PC-9 (cell line): ENCODE measurements at regions not wholly inside any gene's neighbourhood (a gene's known extent, or its start where the extent isn't known, plus 50 kb on each side); places are given as distances from the start of the nearest gene placed in this dataset.
A peak's percentile ranks its signal among the peaks of the same experiment; 100 is the strongest.

Experiments
- BruUV-seq: library from RNA; stranded (reverse); fragments of 400-500 nt; replicated peaks from 2 replicates; lab custom pipeline; 2021; lab: Mats Ljungman, UMichigan
- CTCF ChIA-PET: fragments of 300-600 bp; sonication (Branson Sonifier 250); formaldehyde crosslinking; loops from one replicate; lab custom pipeline; 2022; ENCODE audit warnings: antibody characterized with exemption; lab: Charles Lee
- POLR2A ChIA-PET: fragments of 300-600 bp; sonication (Branson Sonifier 250); formaldehyde crosslinking; loops from one replicate; lab custom pipeline; 2022; ENCODE audit warnings: antibody characterized with exemption; ENCODE audit not compliant: unreplicated experiment; lab: Charles Lee
- DNase-seq, 2 experiments: peaks; one replicate each; pipeline versions ENCODE4 v3.0.0 to v3.0.0-alpha.2; 2015 to 2022; ENCODE audit warnings: mixed read lengths in 1 of 2
- H2AFZ ChIP-seq: fragments of 200-600 bp; sonication (generic); 2 replicates; pipeline ENCODE4 v1.8.1; 2017; ENCODE audit warnings: antibody characterized with exemption
- H3F3A ChIP-seq: fragments of 200-600 bp; sonication (generic); 2 replicates; pipeline ENCODE4 v1.8.1; 2017; ENCODE audit warnings: antibody characterized with exemption, mild to moderate bottlenecking, low read depth; ENCODE audit not compliant: insufficient read depth
- H3K27ac ChIP-seq: fragments of 200-600 bp; sonication (generic); 2 replicates; pipeline ENCODE4 v1.6.1; 2016; ENCODE audit warnings: mixed run types
- H3K27me3 ChIP-seq: fragments of 200-600 bp; sonication (generic); 2 replicates; pipeline ENCODE4 v1.6.1; 2016; ENCODE audit warnings: low read depth, mixed run types; ENCODE audit not compliant: insufficient read depth
- H3K36me3 ChIP-seq: fragments of 200-600 bp; sonication (generic); 2 replicates; pipeline ENCODE4 v1.6.1; 2016; ENCODE audit warnings: low read depth, mixed run types
- H3K4me1 ChIP-seq: fragments of 200-600 bp; sonication (generic); replicated peaks from 2 replicates; pipeline ENCODE4 v1.6.1; 2016; ENCODE audit warnings: mixed run types; ENCODE audit not compliant: insufficient read depth
- H3K4me2 ChIP-seq: fragments of 200-600 bp; sonication (generic); 2 replicates; pipeline ENCODE4 v1.6.1; 2017; ENCODE audit warnings: mixed run types
- H3K4me3 ChIP-seq: fragments of 200-600 bp; sonication (generic); 2 replicates; pipeline ENCODE4 v1.6.1; 2016; ENCODE audit warnings: mixed run types
- H3K79me2 ChIP-seq: fragments of 200-600 bp; sonication (generic); 2 replicates; pipeline ENCODE4 v1.6.1; 2017; ENCODE audit warnings: low read depth, mixed run types
- H3K9me2 ChIP-seq: fragments of 200-600 bp; sonication (generic); 2 replicates; pipeline ENCODE4 v1.8.1; 2017; ENCODE audit warnings: mild to moderate bottlenecking; ENCODE audit not compliant: insufficient read depth
- H3K9me3 ChIP-seq: fragments of 200-600 bp; sonication (generic); 2 replicates; pipeline ENCODE4 v1.8.1; 2016; ENCODE audit warnings: low read depth; ENCODE audit not compliant: insufficient read depth
- H4K20me1 ChIP-seq: fragments of 200-600 bp; sonication (generic); 2 replicates; pipeline ENCODE4 v1.8.1; 2017; ENCODE audit not compliant: insufficient read depth
- EZH2 ChIP-seq: fragments of 200-600 bp; sonication (generic); IDR thresholded peaks from 2 replicates; pipeline ENCODE4 v1.8.0; 2017; ENCODE audit warnings: antibody characterized with exemption, low read depth
- intact Hi-C: fragments of 100-400 bp; cut with micrococcal nuclease; formaldehyde crosslinking; loops from one replicate; pipeline ENCODE4 v1.10.0; 2022; ENCODE audit not compliant: unreplicated experiment
- TF ChIP-seq, protein P1 (sequence below): fragments of 200-600 bp; sonication (generic); conservative IDR thresholded peaks from 2 replicates; pipeline ENCODE4 v1.6.1; 2017; ENCODE audit warnings: mixed run types, antibody characterized with exemption, mild to moderate bottlenecking, moderate library complexity

DNA sequence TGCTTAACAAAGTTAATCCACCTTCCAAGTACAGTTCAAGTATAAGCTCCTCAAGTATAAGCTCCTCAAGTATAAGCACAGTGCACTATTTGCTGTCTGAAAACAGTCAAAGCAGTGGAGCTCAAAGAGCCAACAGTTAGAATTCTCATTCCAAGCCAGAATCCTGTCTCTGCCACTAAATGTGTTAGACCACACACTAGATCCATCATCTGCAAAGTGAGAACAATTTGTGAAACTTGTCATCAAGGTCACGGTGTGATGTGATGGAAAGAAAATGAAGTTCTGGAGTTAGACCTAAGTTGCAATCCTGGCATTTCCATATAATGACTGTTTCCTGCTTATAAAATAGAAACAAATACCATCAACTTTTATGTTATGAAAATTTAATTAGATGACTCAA is 602.5 kb downstream of the TNS3 start:
- no peak for DNase-seq
- intact Hi-C loops = no loop called here
- Histone ChIP-seq H3K4me2 (no peak overlapping the region), H3F3A (no peaks in the 10 kb centered on the region), H3K9me3 (no peaks in the 10 kb centered on the region), H3K79me2 (no peaks in the 10 kb centered on the region), H3K9me2 (no peaks in the 10 kb centered on the region), H2AFZ (no peak overlapping the region), H3K27me3 (no peaks in the 10 kb centered on the region), H4K20me1 (no peaks in the 10 kb centered on the region), H3K4me1 (no peaks in the 10 kb centered on the region), H3K27ac (no peak overlapping the region), H3K36me3 (no peaks in the 10 kb centered on the region), H3K4me3 (no peak overlapping the region)
- BruUV-seq = no TSS peak
- TF ChIP-seq, protein P1, sequence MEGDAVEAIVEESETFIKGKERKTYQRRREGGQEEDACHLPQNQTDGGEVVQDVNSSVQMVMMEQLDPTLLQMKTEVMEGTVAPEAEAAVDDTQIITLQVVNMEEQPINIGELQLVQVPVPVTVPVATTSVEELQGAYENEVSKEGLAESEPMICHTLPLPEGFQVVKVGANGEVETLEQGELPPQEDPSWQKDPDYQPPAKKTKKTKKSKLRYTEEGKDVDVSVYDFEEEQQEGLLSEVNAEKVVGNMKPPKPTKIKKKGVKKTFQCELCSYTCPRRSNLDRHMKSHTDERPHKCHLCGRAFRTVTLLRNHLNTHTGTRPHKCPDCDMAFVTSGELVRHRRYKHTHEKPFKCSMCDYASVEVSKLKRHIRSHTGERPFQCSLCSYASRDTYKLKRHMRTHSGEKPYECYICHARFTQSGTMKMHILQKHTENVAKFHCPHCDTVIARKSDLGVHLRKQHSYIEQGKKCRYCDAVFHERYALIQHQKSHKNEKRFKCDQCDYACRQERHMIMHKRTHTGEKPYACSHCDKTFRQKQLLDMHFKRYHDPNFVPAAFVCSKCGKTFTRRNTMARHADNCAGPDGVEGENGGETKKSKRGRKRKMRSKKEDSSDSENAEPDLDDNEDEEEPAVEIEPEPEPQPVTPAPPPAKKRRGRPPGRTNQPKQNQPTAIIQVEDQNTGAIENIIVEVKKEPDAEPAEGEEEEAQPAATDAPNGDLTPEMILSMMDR = no peak
- TF ChIP-seq EZH2 = no peak
- ChIA-PET CTCF (no interaction called here), POLR2A (no interaction called here)

- no peak overlapping the region for H3K4me2 ChIP-seq
- no peak overlapping the region for H3K27ac ChIP-seq
- no peaks in the 10 kb centered on the region for H3K79me2 ChIP-seq
- H3K27me3 ChIP-seq = no peaks in the 10 kb centered on the region
- intact Hi-C loops = no loop called here
- TF ChIP-seq EZH2 = no peak
- peaks cover 8% of the 10 kb centered on the region; the same call in 1 of the 2 replicates for H3K4me1 ChIP-seq
- no TSS peak for BruUV-seq
- 0 out of 2 replicates have a peak, but pooled peaks cover 6% of the 10 kb centered on the region for H3K9me3 ChIP-seq
- no peaks in the 10 kb centered on the region for H4K20me1 ChIP-seq
- CTCF ChIA-PET = no interaction called here
- POLR2A ChIA-PET = no interaction called here
- H3K9me2 ChIP-seq = no peaks in the 10 kb centered on the region
- H3F3A ChIP-seq = no peaks in the 10 kb centered on the region
- H2AFZ ChIP-seq = peak overlapping the region; percentile 53
- H3K36me3 ChIP-seq = no peaks in the 10 kb centered on the region
- no peak for DNase-seq
- no peak overlapping the region for H3K4me3 ChIP-seq
Observed at GRCh38 chr7:46975493-46975892, 606.4 kb downstream of the TNS3 start.

DNA sequence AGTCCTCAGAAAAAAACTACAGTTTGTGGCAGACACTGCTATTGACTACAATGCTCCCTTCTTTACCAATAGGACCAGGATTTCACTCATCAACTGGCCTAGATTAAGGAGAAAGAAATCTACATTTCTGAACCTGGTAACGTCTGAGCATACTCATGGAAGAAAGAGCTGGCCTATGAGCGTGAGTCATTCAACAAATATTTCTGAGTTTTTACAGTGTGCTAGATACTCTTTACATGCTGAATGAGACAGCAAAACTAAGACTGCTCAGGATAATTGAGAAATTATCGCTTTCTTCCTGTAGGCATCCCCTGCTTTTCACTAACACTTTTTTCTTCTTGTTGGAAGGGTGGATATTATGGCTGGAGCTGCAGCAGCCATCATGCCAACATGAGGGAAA is 609.7 kb downstream of the TNS3 start:
- H3K4me1 ChIP-seq = peaks cover 24% of the 10 kb centered on the region
- ChIA-PET CTCF (interaction anchor here (0.6 kb wide), 2 partner anchors 11 to 381 kb away, joined by 4 to 6 read pairs; no protein-coding TSS in a partner anchor), POLR2A (interaction anchor here (0.5 to 0.6 kb wide), 3 partner anchors 64 to 956 kb away, joined by 3 to 18 read pairs (median 8); no protein-coding TSS in a partner anchor)
- no peaks in the 10 kb centered on the region for H3K79me2 ChIP-seq
- peak overlapping the region; percentile 50 for H3K27ac ChIP-seq
- H2AFZ ChIP-seq = peak overlapping the region; percentile 31
- H3K4me2 ChIP-seq = no peak overlapping the region; the same call in 1 of the 2 replicates
- no peak for TF ChIP-seq EZH2
- TF ChIP-seq, protein P1 = no peak
- peaks cover 12% of the 10 kb centered on the region; the same call in 1 of the 2 replicates for H3K9me3 ChIP-seq
- DNase-seq = peak; percentile 24 to 79
- BruUV-seq = no TSS peak
- H3F3A ChIP-seq = peaks cover 6% of the 10 kb centered on the region; the same call in 1 of the 2 replicates
- H4K20me1 ChIP-seq = no peaks in the 10 kb centered on the region
- H3K27me3 ChIP-seq = no peaks in the 10 kb centered on the region
- no peak overlapping the region for H3K4me3 ChIP-seq
- no peaks in the 10 kb centered on the region for H3K9me2 ChIP-seq
- intact Hi-C loops = no loop called here
- no peaks in the 10 kb centered on the region for H3K36me3 ChIP-seq

DNA sequence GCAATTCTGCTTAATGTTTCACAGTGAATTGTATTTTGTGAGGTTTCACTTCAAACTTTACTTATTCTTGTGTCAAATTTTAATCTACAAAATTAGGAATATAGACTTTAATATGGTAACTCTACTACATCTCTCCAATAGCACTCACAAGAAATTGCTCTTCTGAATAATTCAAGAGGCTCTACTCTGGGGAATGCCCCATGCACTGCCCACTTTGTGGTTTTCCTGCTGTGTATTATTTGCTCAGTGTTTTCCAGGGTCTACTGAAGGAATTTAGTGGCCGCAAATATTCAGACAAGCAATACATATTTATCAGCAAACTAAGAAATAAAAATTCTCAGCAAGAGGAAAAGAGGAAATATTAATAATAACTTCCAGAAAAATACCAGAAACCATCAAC is 611.4 kb downstream of the TNS3 start:
- Histone ChIP-seq H3K27me3 (no peaks in the 10 kb centered on the region), H4K20me1 (no peaks in the 10 kb centered on the region), H3K79me2 (no peaks in the 10 kb centered on the region), H3K4me2 (no peak overlapping the region), H3K4me3 (no peak overlapping the region), H3K9me3 (peaks cover 18% of the 10 kb centered on the region; the same call in 1 of the 2 replicates), H2AFZ (no peak overlapping the region), H3K27ac (no peak overlapping the region), H3F3A (peaks cover 6% of the 10 kb centered on the region; the same call in 1 of the 2 replicates), H3K9me2 (no peaks in the 10 kb centered on the region), H3K36me3 (no peaks in the 10 kb centered on the region), H3K4me1 (peaks cover 24% of the 10 kb centered on the region)
- peak in 1 of 2 experiments; percentile 1 for DNase-seq
- no TSS peak for BruUV-seq
- intact Hi-C loops = no loop called here
- TF ChIP-seq, protein P1 = no peak
- no peak for TF ChIP-seq EZH2
- ChIA-PET CTCF (no interaction called here), POLR2A (no interaction called here)
